Naive thymus-derived CD8-positive, alpha-beta T cell (primary cell): ENCODE measurements at regions not wholly inside any gene's neighbourhood (a gene's known extent, or its start where the extent isn't known, plus 50 kb on each side); places are given as distances from the start of the nearest gene placed in this dataset.
A peak's percentile ranks its signal among the peaks of the same experiment; 100 is the strongest.

Experiments
- ATAC-seq, 2 donors: fragments of 150-1000 bp; cut with Tn5 transposase in 1 of 2; sonication (Bioruptor Pico), chemical (Tn5 transposase) in 1 of 2; 1 replicate in 1 of 2; 2 replicates in 1 of 2; pipeline ENCODE4 v1.10.0; 2021; ENCODE audit warnings: mild to moderate bottlenecking in 2 of 2, moderate library complexity in 2 of 2
- POLR2A ChIA-PET: fragments of 350-600 bp; sonication (Branson Sonifier 250); formaldehyde crosslinking; loops from one replicate; lab custom pipeline; 2021; ENCODE audit warnings: antibody characterized with exemption; lab: Charles Lee
- DNase-seq, 10 donors: peaks; one replicate each; pipeline versions ENCODE4 v3.0.0 to v3.0.0-alpha.2; 2020 to 2022
- H3K27ac Mint-ChIP-seq, 10 donors: one replicate each; pipeline ENCODE4 v1.8.0; 2020 to 2022; ENCODE audit warnings: mild to moderate bottlenecking in 10 of 10, mixed read lengths in 10 of 10, moderate library complexity in 4 of 10, inconsistent platforms in 1 of 10
- H3K27me3 Mint-ChIP-seq, 5 donors: one replicate each; pipeline ENCODE4 v1.8.0; 2021 to 2022; ENCODE audit warnings: mixed read lengths in 5 of 5
- H3K36me3 Mint-ChIP-seq, 3 donors: one replicate each; pipeline ENCODE4 v1.8.0; 2020 to 2022; ENCODE audit warnings: mixed read lengths in 3 of 3, mild to moderate bottlenecking in 2 of 3, inconsistent platforms in 1 of 3
- H3K4me1 Mint-ChIP-seq, 4 donors: one replicate each; pipeline ENCODE4 v1.8.0; 2021 to 2022; ENCODE audit warnings: mixed read lengths in 4 of 4
- H3K4me3 Mint-ChIP-seq, 10 donors: one replicate each; pipeline ENCODE4 v1.8.0; 2020 to 2022; ENCODE audit warnings: mild to moderate bottlenecking in 10 of 10, mixed read lengths in 10 of 10, moderate library complexity in 6 of 10, inconsistent platforms in 1 of 10
- H3K9me3 Mint-ChIP-seq, 9 donors: one replicate each; pipeline ENCODE4 v1.8.0; 2020 to 2022; ENCODE audit warnings: mixed read lengths in 9 of 9, mild to moderate bottlenecking in 3 of 9, inconsistent platforms in 1 of 9, moderate library complexity in 1 of 9

- H3K27me3 Mint-ChIP-seq: peaks cover 0 to 2% (median 0%) of the 10 kb centered on the region in 5 donors
- no peaks in the 10 kb centered on the region for H3K9me3 Mint-ChIP-seq
- ATAC-seq: no peak
Observed at GRCh38 chr5:158565017-158565789, 534.5 kb downstream of the EBF1 start.

GRCh38 chr5:158563760-158564390 is 535.8 kb downstream of the EBF1 start:
- DNase-seq: no peak

More at GRCh38 chr5:158565017-158565789, 534.5 kb downstream of the EBF1 start:
- DNase-seq: no peak
- POLR2A ChIA-PET: no interaction called here
- no peaks in the 10 kb centered on the region for H3K36me3 Mint-ChIP-seq
- H3K27ac Mint-ChIP-seq: peak overlapping the region in 1 of 10 donors; percentile 52
- H3K4me1 Mint-ChIP-seq: peaks cover 0 to 8% (median 0%) of the 10 kb centered on the region in 4 donors
- H3K4me3 Mint-ChIP-seq: no peak overlapping the region

DNA sequence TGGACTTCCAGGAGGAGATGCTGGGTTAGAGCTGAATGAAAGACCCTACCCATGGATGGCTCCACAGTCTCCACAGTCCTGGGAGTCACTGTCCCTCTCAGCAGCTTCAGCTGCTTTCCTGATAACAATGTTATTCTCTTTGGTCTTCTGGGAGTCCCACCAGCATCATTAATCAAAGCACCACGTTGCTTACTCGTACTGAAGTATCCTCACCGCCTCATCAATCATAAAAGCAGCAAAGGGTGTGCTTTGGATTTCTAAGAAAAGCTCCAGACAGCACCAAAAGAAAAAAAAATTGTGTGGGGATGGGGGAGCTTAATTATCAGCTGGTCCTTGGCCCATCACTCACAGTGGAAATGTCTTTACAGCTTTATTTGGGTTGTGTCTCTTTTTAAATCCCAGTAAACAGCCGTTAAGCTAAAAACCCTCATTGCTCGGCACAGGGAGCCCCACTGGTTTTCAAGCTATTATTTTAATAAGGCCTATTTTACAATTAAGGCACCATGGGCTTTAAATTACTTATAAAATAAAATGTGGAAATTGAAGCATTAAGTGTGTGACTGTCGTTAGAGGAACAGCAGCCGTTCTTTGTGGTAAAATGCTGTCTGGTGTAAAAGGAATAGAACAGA is 538.0 kb downstream of the EBF1 start:
- Mint-ChIP-seq H3K4me1 (peaks cover 0 to 13% (median 1%) of the 10 kb centered on the region in 4 donors), H3K27ac (no peak overlapping the region), H3K27me3 (no peaks in the 10 kb centered on the region), H3K9me3 (peaks cover 0 to 3% (median 0%) of the 10 kb centered on the region in 9 donors), H3K36me3 (no peaks in the 10 kb centered on the region), H3K4me3 (no peak overlapping the region)
- DNase-seq (no peak), ATAC-seq (no peak)
- POLR2A ChIA-PET: no interaction called here

More at GRCh38 chr5:158563760-158564390, 535.8 kb downstream of the EBF1 start:
- Mint-ChIP-seq H3K27me3 (peaks cover 0 to 2% (median 0%) of the 10 kb centered on the region in 5 donors), H3K4me3 (no peak overlapping the region), H3K4me1 (peaks cover 0 to 13% (median 0%) of the 10 kb centered on the region in 4 donors), H3K27ac (no peak overlapping the region), H3K36me3 (no peaks in the 10 kb centered on the region), H3K9me3 (no peaks in the 10 kb centered on the region)
- POLR2A ChIA-PET: interaction anchor here (0.6 kb wide), 1 partner anchor 719 kb away, joined by 3 read pairs; no protein-coding TSS in a partner anchor
- ATAC-seq: no peak

DNA sequence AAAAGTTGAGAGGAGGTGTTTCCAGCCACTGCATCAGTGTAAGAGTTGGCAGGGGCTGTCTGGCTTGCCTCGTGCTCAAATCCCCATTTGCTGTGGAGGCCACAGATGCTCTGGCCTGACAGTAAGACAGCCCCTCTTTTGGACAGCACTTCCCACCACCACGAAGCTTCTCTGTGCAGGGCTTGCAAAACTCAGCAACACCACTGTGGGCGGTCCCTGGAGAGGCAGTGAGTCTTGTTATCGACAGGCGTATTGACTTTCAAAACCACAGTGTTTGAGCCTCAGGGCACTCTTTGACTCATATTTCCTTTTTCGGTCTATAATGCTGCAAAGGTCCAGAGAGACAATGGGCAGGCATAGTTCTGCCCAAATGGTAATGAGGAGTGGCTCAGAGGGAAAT is 539.5 kb downstream of the EBF1 start:
- H3K27me3 Mint-ChIP-seq: no peaks in the 10 kb centered on the region
- no peak overlapping the region for H3K27ac Mint-ChIP-seq
- H3K9me3 Mint-ChIP-seq: peaks cover 0 to 11% (median 3%) of the 10 kb centered on the region in 9 donors
- no peak overlapping the region for H3K4me3 Mint-ChIP-seq
- H3K4me1 Mint-ChIP-seq: peaks cover 0 to 13% (median 2%) of the 10 kb centered on the region in 4 donors
- DNase-seq (no peak), ATAC-seq (no peak)
- POLR2A ChIA-PET: no interaction called here
- no peaks in the 10 kb centered on the region for H3K36me3 Mint-ChIP-seq

- ATAC-seq (no peak), DNase-seq (no peak)
- no peaks in the 10 kb centered on the region for H3K36me3 Mint-ChIP-seq
- peaks cover 0 to 8% (median 2%) of the 10 kb centered on the region in 4 donors for H3K4me1 Mint-ChIP-seq
- peaks cover 0 to 11% (median 3%) of the 10 kb centered on the region in 9 donors for H3K9me3 Mint-ChIP-seq
- POLR2A ChIA-PET: no interaction called here
- no peak overlapping the region for H3K27ac Mint-ChIP-seq
- H3K4me3 Mint-ChIP-seq: no peak overlapping the region
- no peaks in the 10 kb centered on the region for H3K27me3 Mint-ChIP-seq
Observed at GRCh38 chr5:158559643-158560042, 540.1 kb downstream of the EBF1 start.

- peaks cover 0 to 11% (median 3%) of the 10 kb centered on the region in 9 donors for H3K9me3 Mint-ChIP-seq
- no peak overlapping the region for H3K27ac Mint-ChIP-seq
- no peak overlapping the region for H3K4me3 Mint-ChIP-seq
- no peak for ATAC-seq
- H3K4me1 Mint-ChIP-seq: peaks cover 0 to 8% (median 2%) of the 10 kb centered on the region in 4 donors
- H3K27me3 Mint-ChIP-seq: no peaks in the 10 kb centered on the region
- no peak for DNase-seq
- H3K36me3 Mint-ChIP-seq: no peaks in the 10 kb centered on the region
- POLR2A ChIA-PET: no interaction called here
Observed at GRCh38 chr5:158559066-158559465, 540.6 kb downstream of the EBF1 start.

DNA sequence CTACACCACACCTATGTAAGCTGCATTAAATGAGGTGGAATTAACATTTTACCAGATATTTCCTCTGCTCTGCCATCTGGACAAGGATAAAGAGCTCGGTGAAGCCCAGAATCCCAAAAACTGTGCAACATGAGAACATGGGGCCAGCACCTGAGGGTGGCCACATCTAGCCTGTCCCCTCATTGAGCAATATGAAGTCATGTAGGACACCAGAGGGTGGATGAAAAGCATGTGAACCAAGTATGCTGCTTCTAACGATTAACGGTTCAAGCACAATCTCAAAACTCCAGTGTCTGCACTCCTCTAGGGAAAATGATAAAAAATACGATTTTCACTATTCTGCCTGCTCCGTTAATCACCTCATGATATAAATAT is 545.8 kb downstream of the EBF1 start:
- no peak overlapping the region for H3K27ac Mint-ChIP-seq
- no peak for ATAC-seq
- no peaks in the 10 kb centered on the region for H3K36me3 Mint-ChIP-seq
- H3K27me3 Mint-ChIP-seq: no peaks in the 10 kb centered on the region
- DNase-seq: no peak
- peaks cover 0 to 13% (median 3%) of the 10 kb centered on the region in 9 donors for H3K9me3 Mint-ChIP-seq
- H3K4me1 Mint-ChIP-seq: peaks cover 0 to 4% (median 0%) of the 10 kb centered on the region in 4 donors
- H3K4me3 Mint-ChIP-seq: no peak overlapping the region
- POLR2A ChIA-PET: no interaction called here

- ATAC-seq: no peak
- no peaks in the 10 kb centered on the region for H3K36me3 Mint-ChIP-seq
- DNase-seq: no peak
- peak overlapping the region in 1 of 10 donors; percentile 3 for H3K27ac Mint-ChIP-seq
- POLR2A ChIA-PET: no interaction called here
- no peak overlapping the region for H3K4me3 Mint-ChIP-seq
- no peaks in the 10 kb centered on the region for H3K27me3 Mint-ChIP-seq
- H3K9me3 Mint-ChIP-seq: peaks cover 0 to 19% (median 8%) of the 10 kb centered on the region in 9 donors
- peaks cover 0 to 4% (median 0%) of the 10 kb centered on the region in 4 donors for H3K4me1 Mint-ChIP-seq
Observed at GRCh38 chr5:158553195-158553961, 546.3 kb downstream of the EBF1 start.

DNA sequence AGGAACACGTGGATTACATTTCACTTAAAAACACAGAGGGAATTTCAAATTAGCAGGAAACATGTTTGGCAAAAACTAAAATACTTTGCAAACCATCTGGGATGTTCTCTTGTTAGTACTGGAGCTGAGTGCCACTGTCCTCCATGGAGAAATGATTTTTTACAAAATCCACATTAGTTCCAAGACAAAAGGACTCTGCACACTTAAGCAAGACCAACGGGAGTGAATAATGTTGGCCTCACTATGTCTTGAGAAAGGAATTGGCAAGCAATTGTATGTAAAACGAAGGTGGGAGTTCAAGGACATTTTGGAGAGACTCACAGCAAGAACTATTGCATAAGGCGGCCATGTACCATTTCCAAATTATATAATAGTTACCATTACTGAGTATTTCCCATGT is 547.5 kb downstream of the EBF1 start:
- no peak overlapping the region for H3K27ac Mint-ChIP-seq
- POLR2A ChIA-PET: no interaction called here
- no peak overlapping the region for H3K4me3 Mint-ChIP-seq
- H3K4me1 Mint-ChIP-seq: peaks cover 0 to 4% (median 0%) of the 10 kb centered on the region in 4 donors
- peaks cover 4 to 25% (median 10%) of the 10 kb centered on the region in 9 donors for H3K9me3 Mint-ChIP-seq
- DNase-seq: no peak
- H3K27me3 Mint-ChIP-seq: no peaks in the 10 kb centered on the region
- H3K36me3 Mint-ChIP-seq: peaks cover 0 to 6% (median 4%) of the 10 kb centered on the region in 3 donors
- ATAC-seq: no peak

DNA sequence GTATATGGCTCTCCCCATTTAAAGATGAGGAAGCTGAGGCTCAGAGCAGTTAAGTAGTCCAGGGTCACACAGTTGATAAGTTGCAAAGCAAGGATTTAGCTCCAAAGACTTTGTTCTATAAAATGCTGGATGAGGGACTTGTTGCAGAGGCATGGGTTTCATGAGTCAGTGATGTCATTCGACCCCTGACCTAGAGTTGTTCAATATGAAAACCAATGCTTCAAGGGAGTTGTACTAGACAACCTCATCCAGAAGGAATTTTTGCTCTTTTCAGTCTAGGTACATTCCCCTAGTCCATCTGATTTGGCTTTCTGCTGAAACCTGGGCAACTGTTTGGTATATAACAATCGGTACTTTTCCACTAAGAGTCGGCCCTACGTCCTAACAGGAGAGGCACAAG is 550.4 kb downstream of the EBF1 start:
- POLR2A ChIA-PET: no interaction called here
- Mint-ChIP-seq H3K36me3 (peaks cover 0 to 6% (median 6%) of the 10 kb centered on the region in 3 donors), H3K27ac (no peak overlapping the region)

GRCh38 chr5:158546748-158547147 is 553.0 kb downstream of the EBF1 start:
- ATAC-seq (no peak), DNase-seq (no peak)
- Mint-ChIP-seq H3K27ac (no peak overlapping the region), H3K9me3 (peaks cover 0 to 15% (median 6%) of the 10 kb centered on the region in 9 donors), H3K4me1 (peaks cover 4 to 39% (median 22%) of the 10 kb centered on the region in 4 donors), H3K27me3 (no peaks in the 10 kb centered on the region), H3K36me3 (peaks cover 0 to 6% (median 6%) of the 10 kb centered on the region in 3 donors), H3K4me3 (no peak overlapping the region)
- POLR2A ChIA-PET: no interaction called here

More for the DNA sequence above, 550.4 kb downstream of the EBF1 start:
- H3K27me3 Mint-ChIP-seq: no peaks in the 10 kb centered on the region
- H3K4me3 Mint-ChIP-seq: no peak overlapping the region
- H3K9me3 Mint-ChIP-seq: peaks cover 0 to 15% (median 6%) of the 10 kb centered on the region in 9 donors
- DNase-seq: no peak
- no peak for ATAC-seq
- H3K4me1 Mint-ChIP-seq: peaks cover 1 to 16% (median 9%) of the 10 kb centered on the region in 4 donors

GRCh38 chr5:158545949-158546530 is 553.7 kb downstream of the EBF1 start:
- no peak overlapping the region for H3K4me3 Mint-ChIP-seq
- no peaks in the 10 kb centered on the region for H3K27me3 Mint-ChIP-seq
- ATAC-seq (no peak), DNase-seq (no peak)
- H3K27ac Mint-ChIP-seq: peak overlapping the region in 1 of 10 donors; percentile 68
- peaks cover 0 to 15% (median 6%) of the 10 kb centered on the region in 9 donors for H3K9me3 Mint-ChIP-seq
- POLR2A ChIA-PET: no interaction called here
- peaks cover 4 to 44% (median 28%) of the 10 kb centered on the region in 4 donors for H3K4me1 Mint-ChIP-seq
- peaks cover 0 to 6% (median 6%) of the 10 kb centered on the region in 3 donors for H3K36me3 Mint-ChIP-seq
